ENCODE measurements at regions not wholly inside any gene's neighbourhood (a gene's known extent, or its start where the extent isn't known, plus 50 kb on each side); places are given as distances from the start of the nearest gene placed in this dataset.

DNA sequence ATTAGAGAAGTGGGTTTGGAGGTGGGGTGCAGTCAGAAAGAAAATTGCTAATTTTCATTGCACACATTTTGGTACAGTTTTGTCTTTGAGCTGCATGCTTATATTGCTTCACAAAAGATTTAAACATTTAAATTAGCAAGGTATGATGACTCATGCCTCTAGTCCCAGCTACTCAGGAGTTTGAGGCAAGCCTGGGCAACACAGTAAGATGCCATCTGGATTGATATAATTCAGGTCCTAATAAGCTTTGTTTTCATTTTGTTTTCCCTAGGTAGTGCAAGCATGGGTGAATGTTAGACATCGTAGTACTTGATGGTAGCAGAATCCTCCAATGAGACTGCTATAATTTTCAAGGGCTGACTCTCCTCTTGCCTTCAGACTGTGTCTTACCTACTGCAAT is 396.7 kb upstream of the RGPD4 start:
- no peaks in the 10 kb centered on the region for H3K9me2 ChIP-seq
- H3K9ac ChIP-seq = no peak overlapping the region
- H2AFZ ChIP-seq (ENCODE audit: low read depth) = no peak overlapping the region
- DNase-seq = no peak
- WGBS (ENCODE audit: low lambda C conversion rate) = 82% methylated on average over 1 of the region's 1 CpG
- H3K9me3 ChIP-seq = no peaks in the 10 kb centered on the region
- no peaks in the 10 kb centered on the region for H3K27me3 ChIP-seq (ENCODE audit: insufficient read depth)
- no peak for TF ChIP-seq RCOR1 (IDR thresholded peaks at IDR 0.05; ENCODE audit: low read length)
- TF ChIP-seq, protein P1, sequence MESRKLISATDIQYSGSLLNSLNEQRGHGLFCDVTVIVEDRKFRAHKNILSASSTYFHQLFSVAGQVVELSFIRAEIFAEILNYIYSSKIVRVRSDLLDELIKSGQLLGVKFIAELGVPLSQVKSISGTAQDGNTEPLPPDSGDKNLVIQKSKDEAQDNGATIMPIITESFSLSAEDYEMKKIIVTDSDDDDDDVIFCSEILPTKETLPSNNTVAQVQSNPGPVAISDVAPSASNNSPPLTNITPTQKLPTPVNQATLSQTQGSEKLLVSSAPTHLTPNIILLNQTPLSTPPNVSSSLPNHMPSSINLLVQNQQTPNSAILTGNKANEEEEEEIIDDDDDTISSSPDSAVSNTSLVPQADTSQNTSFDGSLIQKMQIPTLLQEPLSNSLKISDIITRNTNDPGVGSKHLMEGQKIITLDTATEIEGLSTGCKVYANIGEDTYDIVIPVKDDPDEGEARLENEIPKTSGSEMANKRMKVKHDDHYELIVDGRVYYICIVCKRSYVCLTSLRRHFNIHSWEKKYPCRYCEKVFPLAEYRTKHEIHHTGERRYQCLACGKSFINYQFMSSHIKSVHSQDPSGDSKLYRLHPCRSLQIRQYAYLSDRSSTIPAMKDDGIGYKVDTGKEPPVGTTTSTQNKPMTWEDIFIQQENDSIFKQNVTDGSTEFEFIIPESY (IDR thresholded peaks at IDR 0.05; ENCODE audit: borderline replicate concordance, low read depth) = no peak
- no peak for TF ChIP-seq RAD21 (IDR thresholded peaks at IDR 0.05; ENCODE audit: low read length)
- no peak for TF ChIP-seq RXRA (IDR thresholded peaks at IDR 0.05; ENCODE audit: borderline replicate concordance, low read depth)
- TF ChIP-seq EP300 (IDR thresholded peaks at IDR 0.05; ENCODE audit: borderline replicate concordance in 1 of 2, low read depth in 1 of 2, low read length in 1 of 2) = no peak
- TF ChIP-seq ELF1 (IDR thresholded peaks at IDR 0.05) = no peak
- no peak for TF ChIP-seq MEF2A (IDR thresholded peaks at IDR 0.05; ENCODE audit: borderline replicate concordance, low read depth)
- no peak for TF ChIP-seq EZH2phosphoT487 (IDR thresholded peaks at IDR 0.05; ENCODE audit: borderline replicate concordance, low read depth)
- no peak overlapping the region for H3K27ac ChIP-seq (ENCODE audit: low read depth in 2 of 2, low read length in 1 of 2)
- H3K4me2 ChIP-seq = no peak overlapping the region
- H3K79me2 ChIP-seq (ENCODE audit: insufficient read depth) = no peaks in the 10 kb centered on the region
- no peak overlapping the region for H3K4me3 ChIP-seq (ENCODE audit: low read depth in 2 of 2, low read length in 1 of 2)
- ChIA-PET POLR2A (no interaction called here), CTCF (no interaction called here)
- H3K4me1 ChIP-seq (ENCODE audit: control insufficient read depth in 1 of 2, insufficient read depth in 2 of 2, low read depth in 1 of 2, low read length in 1 of 2) = no peaks in the 10 kb centered on the region
- no peaks in the 10 kb centered on the region for H3K36me3 ChIP-seq (replicated peaks in 1 of 2; ENCODE audit: control insufficient read depth in 1 of 2, insufficient read depth in 2 of 2, low read length in 1 of 2)
- no peaks in the 10 kb centered on the region for H4K20me1 ChIP-seq (ENCODE audit: insufficient read depth)
- H3F3A ChIP-seq (replicated peaks; ENCODE audit: insufficient read depth) = no peaks in the 10 kb centered on the region

DNA sequence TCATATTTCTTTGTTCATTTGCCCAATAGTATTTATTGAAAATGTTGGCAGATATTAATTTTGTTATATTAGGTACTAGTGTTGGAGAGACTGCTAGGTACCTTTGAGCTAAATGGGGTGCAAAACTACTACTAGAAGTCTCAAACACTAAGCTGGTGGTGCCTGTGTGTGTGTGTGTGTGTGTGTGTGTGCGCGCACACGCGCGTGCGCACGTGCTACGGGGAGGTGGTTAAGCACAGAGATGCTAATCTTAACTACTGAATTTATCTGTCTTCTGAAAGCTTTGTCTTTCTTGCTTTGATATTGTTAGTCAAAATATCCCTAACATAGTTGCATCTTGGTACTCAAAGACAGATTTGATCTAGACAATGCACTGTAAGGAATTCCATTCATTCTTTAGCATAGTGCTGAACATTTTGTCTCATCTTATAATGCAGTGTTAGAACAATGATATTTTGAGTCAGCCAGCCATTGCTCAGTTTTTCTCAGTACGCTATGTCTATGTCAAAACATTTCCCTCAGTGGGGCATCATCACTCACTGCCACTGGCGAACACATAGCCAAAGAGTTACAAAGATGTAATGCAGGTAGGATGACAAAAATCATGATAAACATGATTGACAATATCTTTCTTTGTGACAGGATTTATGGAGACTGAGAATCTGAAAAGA is 396.0 kb upstream of the RGPD4 start:
- no peaks in the 10 kb centered on the region for H4K20me1 ChIP-seq (ENCODE audit: insufficient read depth)
- H3K9ac ChIP-seq = no peak overlapping the region
- H3K9me2 ChIP-seq = no peaks in the 10 kb centered on the region
- H3K79me2 ChIP-seq (ENCODE audit: insufficient read depth) = no peaks in the 10 kb centered on the region
- H3K27ac ChIP-seq (ENCODE audit: low read depth in 2 of 2, low read length in 1 of 2) = no peak overlapping the region
- no peak for DNase-seq
- ChIA-PET POLR2A (no interaction called here), CTCF (no interaction called here)
- H3K4me2 ChIP-seq = no peak overlapping the region
- H3K4me1 ChIP-seq (ENCODE audit: control insufficient read depth in 1 of 2, insufficient read depth in 2 of 2, low read depth in 1 of 2, low read length in 1 of 2) = no peaks in the 10 kb centered on the region
- H3K36me3 ChIP-seq (replicated peaks in 1 of 2; ENCODE audit: control insufficient read depth in 1 of 2, insufficient read depth in 2 of 2, low read length in 1 of 2) = no peaks in the 10 kb centered on the region
- H3K9me3 ChIP-seq = no peaks in the 10 kb centered on the region
- H3F3A ChIP-seq (replicated peaks; ENCODE audit: insufficient read depth) = no peaks in the 10 kb centered on the region
- no peak overlapping the region for H3K4me3 ChIP-seq (ENCODE audit: low read depth in 2 of 2, low read length in 1 of 2)
- WGBS (ENCODE audit: low lambda C conversion rate) = 61% methylated on average over 10 of the region's 10 CpGs
- H2AFZ ChIP-seq (ENCODE audit: low read depth) = no peak overlapping the region
- H3K27me3 ChIP-seq (ENCODE audit: insufficient read depth) = no peaks in the 10 kb centered on the region
- TF ChIP-seq MXI1 (IDR thresholded peaks at IDR 0.05; ENCODE audit: low read depth, low read length) (no peak), RAD21 (IDR thresholded peaks at IDR 0.05; ENCODE audit: low read length) (no peak), YY1 (IDR thresholded peaks at IDR 0.05; ENCODE audit: low read depth) (no peak), ELF1 (IDR thresholded peaks at IDR 0.05) (no peak), FOXM1 (IDR thresholded peaks at IDR 0.05; ENCODE audit: low read depth) (no peak), SMC3 (IDR thresholded peaks at IDR 0.05; ENCODE audit: low read depth, low read length) (no peak), SIN3A (IDR thresholded peaks at IDR 0.05; ENCODE audit: borderline replicate concordance, low read depth, low read length) (no peak), NFIC (IDR thresholded peaks at IDR 0.05; ENCODE audit: borderline replicate concordance) (no peak), FOSL2 (IDR thresholded peaks at IDR 0.05; ENCODE audit: borderline replicate concordance, low read depth) (no peak), NRF1 (IDR thresholded peaks at IDR 0.05; ENCODE audit: low read depth, low read length) (no peak), EP300 (IDR thresholded peaks at IDR 0.05; ENCODE audit: borderline replicate concordance in 1 of 2, low read depth in 1 of 2, low read length in 1 of 2) (no peak)
- TF ChIP-seq, protein P2, sequence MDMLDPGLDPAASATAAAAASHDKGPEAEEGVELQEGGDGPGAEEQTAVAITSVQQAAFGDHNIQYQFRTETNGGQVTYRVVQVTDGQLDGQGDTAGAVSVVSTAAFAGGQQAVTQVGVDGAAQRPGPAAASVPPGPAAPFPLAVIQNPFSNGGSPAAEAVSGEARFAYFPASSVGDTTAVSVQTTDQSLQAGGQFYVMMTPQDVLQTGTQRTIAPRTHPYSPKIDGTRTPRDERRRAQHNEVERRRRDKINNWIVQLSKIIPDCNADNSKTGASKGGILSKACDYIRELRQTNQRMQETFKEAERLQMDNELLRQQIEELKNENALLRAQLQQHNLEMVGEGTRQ (IDR thresholded peaks at IDR 0.05; ENCODE audit: borderline replicate concordance, low read depth, low read length) = no peak
- TF ChIP-seq, protein P3, sequence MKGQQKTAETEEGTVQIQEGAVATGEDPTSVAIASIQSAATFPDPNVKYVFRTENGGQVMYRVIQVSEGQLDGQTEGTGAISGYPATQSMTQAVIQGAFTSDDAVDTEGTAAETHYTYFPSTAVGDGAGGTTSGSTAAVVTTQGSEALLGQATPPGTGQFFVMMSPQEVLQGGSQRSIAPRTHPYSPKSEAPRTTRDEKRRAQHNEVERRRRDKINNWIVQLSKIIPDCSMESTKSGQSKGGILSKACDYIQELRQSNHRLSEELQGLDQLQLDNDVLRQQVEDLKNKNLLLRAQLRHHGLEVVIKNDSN (IDR thresholded peaks at IDR 0.05; ENCODE audit: borderline replicate concordance, low read depth) = no peak
- TF ChIP-seq, protein P4, sequence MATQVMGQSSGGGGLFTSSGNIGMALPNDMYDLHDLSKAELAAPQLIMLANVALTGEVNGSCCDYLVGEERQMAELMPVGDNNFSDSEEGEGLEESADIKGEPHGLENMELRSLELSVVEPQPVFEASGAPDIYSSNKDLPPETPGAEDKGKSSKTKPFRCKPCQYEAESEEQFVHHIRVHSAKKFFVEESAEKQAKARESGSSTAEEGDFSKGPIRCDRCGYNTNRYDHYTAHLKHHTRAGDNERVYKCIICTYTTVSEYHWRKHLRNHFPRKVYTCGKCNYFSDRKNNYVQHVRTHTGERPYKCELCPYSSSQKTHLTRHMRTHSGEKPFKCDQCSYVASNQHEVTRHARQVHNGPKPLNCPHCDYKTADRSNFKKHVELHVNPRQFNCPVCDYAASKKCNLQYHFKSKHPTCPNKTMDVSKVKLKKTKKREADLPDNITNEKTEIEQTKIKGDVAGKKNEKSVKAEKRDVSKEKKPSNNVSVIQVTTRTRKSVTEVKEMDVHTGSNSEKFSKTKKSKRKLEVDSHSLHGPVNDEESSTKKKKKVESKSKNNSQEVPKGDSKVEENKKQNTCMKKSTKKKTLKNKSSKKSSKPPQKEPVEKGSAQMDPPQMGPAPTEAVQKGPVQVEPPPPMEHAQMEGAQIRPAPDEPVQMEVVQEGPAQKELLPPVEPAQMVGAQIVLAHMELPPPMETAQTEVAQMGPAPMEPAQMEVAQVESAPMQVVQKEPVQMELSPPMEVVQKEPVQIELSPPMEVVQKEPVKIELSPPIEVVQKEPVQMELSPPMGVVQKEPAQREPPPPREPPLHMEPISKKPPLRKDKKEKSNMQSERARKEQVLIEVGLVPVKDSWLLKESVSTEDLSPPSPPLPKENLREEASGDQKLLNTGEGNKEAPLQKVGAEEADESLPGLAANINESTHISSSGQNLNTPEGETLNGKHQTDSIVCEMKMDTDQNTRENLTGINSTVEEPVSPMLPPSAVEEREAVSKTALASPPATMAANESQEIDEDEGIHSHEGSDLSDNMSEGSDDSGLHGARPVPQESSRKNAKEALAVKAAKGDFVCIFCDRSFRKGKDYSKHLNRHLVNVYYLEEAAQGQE (IDR thresholded peaks at IDR 0.05; ENCODE audit: low read depth, low read length) = no peak
- TF ChIP-seq, protein P5, sequence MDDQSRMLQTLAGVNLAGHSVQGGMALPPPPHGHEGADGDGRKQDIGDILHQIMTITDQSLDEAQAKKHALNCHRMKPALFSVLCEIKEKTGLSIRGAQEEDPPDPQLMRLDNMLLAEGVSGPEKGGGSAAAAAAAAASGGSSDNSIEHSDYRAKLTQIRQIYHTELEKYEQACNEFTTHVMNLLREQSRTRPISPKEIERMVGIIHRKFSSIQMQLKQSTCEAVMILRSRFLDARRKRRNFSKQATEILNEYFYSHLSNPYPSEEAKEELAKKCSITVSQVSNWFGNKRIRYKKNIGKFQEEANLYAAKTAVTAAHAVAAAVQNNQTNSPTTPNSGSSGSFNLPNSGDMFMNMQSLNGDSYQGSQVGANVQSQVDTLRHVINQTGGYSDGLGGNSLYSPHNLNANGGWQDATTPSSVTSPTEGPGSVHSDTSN (IDR thresholded peaks at IDR 0.05) = no peak

Measured in SK-N-SH (cell line).